Gastrocnemius medialis (tissue), 4 donors: ENCODE measurements at regions not wholly inside any gene's neighbourhood (a gene's known extent, or its start where the extent isn't known, plus 50 kb on each side); places are given as distances from the start of the nearest gene placed in this dataset.
A peak's percentile ranks its signal among the peaks of the same experiment; 100 is the strongest.

ENCODE experiments used
- ATAC-seq, 2 donors: fragments of 150-250 bp; one replicate each; pipeline ENCODE4 v1.9.1; 2016
- DNase-seq, 2 donors: peaks; one replicate each; pipeline ENCODE4 v3.0.0-alpha.2; 2019
- H3K27ac ChIP-seq, 4 donors: fragments of 200-600 bp; sonication (generic); 1 replicate in 1 of 4; 2 replicates in 3 of 4; pipeline ENCODE4 v1.5.1; 2016 to 2018; ENCODE audit warnings: mild to moderate bottlenecking in 2 of 4, moderate library complexity in 1 of 4
- H3K27me3 ChIP-seq, 3 donors: fragments of 200-600 bp; sonication (generic) in 2 of 3; 1 replicate in 1 of 3; 2 replicates in 2 of 3; pipeline versions ENCODE4 v1.5.1 to v1.6.0; 2016 to 2019; ENCODE audit warnings: mild to moderate bottlenecking in 1 of 3, moderate library complexity in 1 of 3
- H3K36me3 ChIP-seq, 2 donors: fragments of 200-600 bp; sonication (generic) in 1 of 2; one replicate each; pipeline ENCODE4 v1.5.1; 2017 to 2018
- H3K4me1 ChIP-seq, 2 donors: fragments of 200-600 bp; sonication (generic) in 1 of 2; one replicate each; pipeline ENCODE4 v1.5.1; 2016 to 2017; ENCODE audit warnings: mild to moderate bottlenecking in 2 of 2
- H3K4me3 ChIP-seq, 4 donors: fragments of 200-600 bp; sonication (generic) in 3 of 4; 1 replicate in 1 of 4; 2 replicates in 3 of 4; pipeline ENCODE4 v1.5.1; 2016 to 2019; ENCODE audit warnings: mild to moderate bottlenecking in 2 of 4
- H3K9me3 ChIP-seq, 3 donors: fragments of 200-600 bp; sonication (generic) in 2 of 3; 1 replicate in 1 of 3; 2 replicates in 2 of 3; pipeline ENCODE4 v1.5.1; 2016 to 2019
- CTCF ChIP-seq, 5 experiments: fragments of 450-650 bp in 3 of 5; fragments of 200-600 bp in 2 of 5; sonication (generic) in 2 of 5; IDR thresholded peaks in 4 of 5; conservative IDR thresholded peaks in 1 of 5; 1 replicate in 4 of 5; 2 replicates in 1 of 5; pipeline ENCODE4 v1.5.1; 2016 to 2019; ENCODE audit warnings: antibody characterized with exemption in 5 of 5, mild to moderate bottlenecking in 3 of 5, moderate library complexity in 3 of 5
- POLR2A ChIP-seq, 2 donors: fragments of 450-650 bp; IDR thresholded peaks; one replicate each; pipeline ENCODE4 v1.6.1; 2017; ENCODE audit warnings: antibody characterized with exemption in 2 of 2, mild to moderate bottlenecking in 2 of 2, moderate library complexity in 2 of 2
- in situ Hi-C, 4 donors: fragments of 200-750 bp; cut with MboI; loops; one replicate each; pipeline versions ENCODE4 v1.15.0 to v1.8.0; 2017; ENCODE audit warnings: low sequenced_read_pairs in 4 of 4
- intact Hi-C: fragments of 100-400 bp; cut with DNase I; formaldehyde crosslinking; loops from one replicate; pipeline ENCODE4 v1.15.1; 2023; ENCODE audit warnings: low total_unique reads

GRCh38 chr1:218537122-218537913, 192.2 kb downstream of the TGFB2 start:
- H3K27ac ChIP-seq, result no peak overlapping the region
- intact Hi-C loops, result no loop called here
- no peaks in the 10 kb centered on the region for H3K4me1 ChIP-seq
- ATAC-seq (no peak), DNase-seq (no peak)
- H3K9me3 ChIP-seq, result no peaks in the 10 kb centered on the region
- in situ Hi-C loops, result no loop called here
- TF ChIP-seq POLR2A (IDR thresholded peaks at IDR 0.05), result no peak
- TF ChIP-seq CTCF (IDR thresholded peaks at IDR 0.05 in 4 of 5, conservative IDR thresholded peaks at IDR 0.05 in 1 of 5), result no peak
- H3K27me3 ChIP-seq, result no peaks in the 10 kb centered on the region
- no peaks in the 10 kb centered on the region for H3K36me3 ChIP-seq
- H3K4me3 ChIP-seq, result no peak overlapping the region

- H3K27ac ChIP-seq, result no peak overlapping the region
- in situ Hi-C loops, result no loop called here
- DNase-seq, result no peak
- no peak for TF ChIP-seq POLR2A (IDR thresholded peaks at IDR 0.05)
- no peak for TF ChIP-seq CTCF (IDR thresholded peaks at IDR 0.05 in 4 of 5, conservative IDR thresholded peaks at IDR 0.05 in 1 of 5)
- intact Hi-C loops, result no loop called here
- ATAC-seq, result no peak
- no peak overlapping the region for H3K4me3 ChIP-seq
- no peaks in the 10 kb centered on the region for H3K9me3 ChIP-seq
- no peaks in the 10 kb centered on the region for H3K4me1 ChIP-seq
- H3K27me3 ChIP-seq, result no peaks in the 10 kb centered on the region
- H3K36me3 ChIP-seq, result no peaks in the 10 kb centered on the region
These were observed 193.2 kb downstream of the TGFB2 start for GRCh38 chr1:218538341-218538740.

GRCh38 chr1:218546314-218546713, 201.2 kb downstream of the TGFB2 start:
- ATAC-seq (peak in 1 of 2 donors; percentile 36), DNase-seq (no peak)
- intact Hi-C loops (no loop called here), in situ Hi-C loops (no loop called here)
- Histone ChIP-seq H3K4me3 (no peak overlapping the region), H3K27me3 (no peaks in the 10 kb centered on the region), H3K36me3 (no peaks in the 10 kb centered on the region), H3K9me3 (no peaks in the 10 kb centered on the region), H3K27ac (no peak overlapping the region), H3K4me1 (no peaks in the 10 kb centered on the region)
- no peak for TF ChIP-seq POLR2A (IDR thresholded peaks at IDR 0.05)
- TF ChIP-seq CTCF (IDR thresholded peaks at IDR 0.05 in 4 of 5, conservative IDR thresholded peaks at IDR 0.05 in 1 of 5), result peak in 2 of 5 experiments; percentile 16 to 19

- Histone ChIP-seq H3K27me3 (no peaks in the 10 kb centered on the region), H3K36me3 (no peaks in the 10 kb centered on the region), H3K4me1 (no peaks in the 10 kb centered on the region), H3K9me3 (no peaks in the 10 kb centered on the region), H3K4me3 (no peak overlapping the region), H3K27ac (no peak overlapping the region)
- in situ Hi-C loops (no loop called here), intact Hi-C loops (no loop called here)
- no peak for TF ChIP-seq POLR2A (IDR thresholded peaks at IDR 0.05)
- TF ChIP-seq CTCF (IDR thresholded peaks at IDR 0.05 in 4 of 5, conservative IDR thresholded peaks at IDR 0.05 in 1 of 5), result no peak
- ATAC-seq (no peak), DNase-seq (no peak)
These were observed 203.0 kb downstream of the TGFB2 start for GRCh38 chr1:218547957-218548730.
